ENCODE measurements at regions not wholly inside any gene's neighbourhood (a gene's known extent, or its start where the extent isn't known, plus 50 kb on each side); places are given as distances from the start of the nearest gene placed in this dataset.

GRCh38 chr1:170310951-170311350 lies 165.2 kb downstream of the NTMT2 start:
- no peak overlapping the region for H3K27ac ChIP-seq (ENCODE audit: low read depth)
- DNase-seq (ENCODE audit: low spot score), result no peak
- H3K27ac Mint-ChIP-seq, result no peak overlapping the region

More at GRCh38 chr1:170310951-170311350, 165.2 kb downstream of the NTMT2 start:
- TF ChIP-seq CREB1 (CRISPR knock-in tag; IDR thresholded peaks at IDR 0.05; ENCODE audit: low read depth), result no peak
- no peak for TF ChIP-seq STAT1 (IDR thresholded peaks at IDR 0.05; ENCODE audit: unreplicated experiment)
- no peak for TF ChIP-seq EZH2phosphoT487 (IDR thresholded peaks at IDR 0.05; ENCODE audit: unreplicated experiment)
- no peak for TF ChIP-seq REST (IDR thresholded peaks at IDR 0.05; ENCODE audit: unreplicated experiment)
- TF ChIP-seq POLR2AphosphoS5 (IDR thresholded peaks at IDR 0.05; ENCODE audit: low read depth), result no peak
- TF ChIP-seq ZNF462 (CRISPR knock-in tag; IDR thresholded peaks at IDR 0.05), result no peak
- no peak for TF ChIP-seq JUNB (IDR thresholded peaks at IDR 0.05; ENCODE audit: unreplicated experiment)
- TF ChIP-seq ZNF331 (CRISPR knock-in tag; IDR thresholded peaks at IDR 0.05; ENCODE audit: low read depth), result no peak
- TF ChIP-seq EZH2 (IDR thresholded peaks at IDR 0.05; ENCODE audit: low read depth, unreplicated experiment), result no peak
- no peak for TF ChIP-seq ETS1 (IDR thresholded peaks at IDR 0.05)
- TF ChIP-seq ZNF114 (CRISPR knock-in tag; IDR thresholded peaks at IDR 0.05), result no peak
- no peak for TF ChIP-seq NANOG (IDR thresholded peaks at IDR 0.05; ENCODE audit: borderline replicate concordance)
- TF ChIP-seq CTCF (conservative IDR thresholded peaks at IDR 0.05; ENCODE audit: low read depth in 2 of 2), result no peak
- Histone ChIP-seq H3K36me3 (ENCODE audit: insufficient read depth) (no peaks in the 10 kb centered on the region; the same call in 1 of the 2 replicates), H3K4me1 (ENCODE audit: insufficient read depth) (peaks cover 10% of the 10 kb centered on the region), H3K79me2 (replicated peaks; ENCODE audit: insufficient read depth) (no peaks in the 10 kb centered on the region), H4K20me1 (replicated peaks; ENCODE audit: insufficient read depth) (no peaks in the 10 kb centered on the region), H2AFZ (no peak overlapping the region), H3K9me2 (ENCODE audit: insufficient read depth) (peaks cover 13% of the 10 kb centered on the region), H3K4me3 (no peak overlapping the region), H3K4me2 (no peak overlapping the region), H3K27me3 (ENCODE audit: insufficient read depth) (no peaks in the 10 kb centered on the region), H3F3A (replicated peaks; ENCODE audit: low read depth) (no peaks in the 10 kb centered on the region)
- Mint-ChIP-seq H3K9me3 (no peaks in the 10 kb centered on the region), H3K27me3 (ENCODE audit: insufficient read depth, low read depth, poor library complexity) (peaks cover 3% of the 10 kb centered on the region), H3K4me1 (peaks cover 12% of the 10 kb centered on the region), H3K36me3 (ENCODE audit: low read depth) (no peaks in the 10 kb centered on the region), H3K4me3 (no peak overlapping the region)
- ATAC-seq, result no peak
